ENCODE measurements at regions not wholly inside any gene's neighbourhood (a gene's known extent, or its start where the extent isn't known, plus 50 kb on each side); places are given as distances from the start of the nearest gene placed in this dataset.
A peak's percentile ranks its signal among the peaks of the same experiment; 100 is the strongest.

DNA sequence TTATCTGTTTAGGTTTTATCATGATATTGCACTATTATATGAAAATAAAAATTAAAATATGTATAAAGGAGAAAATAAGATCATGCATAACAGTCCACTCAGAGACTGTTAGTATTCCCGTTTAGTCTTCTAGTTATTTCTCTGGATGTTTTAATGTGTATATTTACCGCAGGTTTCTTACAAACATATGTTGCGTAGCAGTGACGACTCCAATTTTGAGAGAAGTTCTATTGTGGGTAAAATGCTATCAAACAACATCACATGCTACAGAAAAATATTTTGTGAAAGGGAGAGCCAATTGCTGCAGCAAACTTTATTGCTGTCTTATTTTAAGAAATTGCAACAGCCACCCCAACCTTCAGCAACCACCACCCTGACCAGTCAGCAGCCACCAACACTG lies 72.4 kb upstream of the NXT1 start:
- DNase-seq = no peak

DNA sequence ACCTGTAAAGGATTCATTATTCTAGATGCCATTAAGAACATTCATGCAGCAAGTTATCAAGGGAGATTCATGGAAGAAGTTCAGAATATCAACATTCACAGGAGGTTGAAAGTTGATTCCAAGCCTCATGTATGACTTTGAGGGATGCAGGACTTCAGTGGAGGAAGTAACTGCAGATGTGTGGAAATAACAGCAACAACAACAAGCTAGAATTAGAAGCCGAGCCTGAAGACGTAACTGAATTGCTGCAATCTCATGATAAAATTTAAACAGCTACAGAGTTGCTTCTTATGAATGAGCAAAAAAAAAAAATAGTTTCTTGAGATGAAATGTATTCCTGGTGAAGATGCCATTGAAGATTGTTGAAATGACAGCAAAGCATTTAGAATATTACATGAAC lies 73.3 kb upstream of the NXT1 start:
- DNase-seq = no peak

DNA sequence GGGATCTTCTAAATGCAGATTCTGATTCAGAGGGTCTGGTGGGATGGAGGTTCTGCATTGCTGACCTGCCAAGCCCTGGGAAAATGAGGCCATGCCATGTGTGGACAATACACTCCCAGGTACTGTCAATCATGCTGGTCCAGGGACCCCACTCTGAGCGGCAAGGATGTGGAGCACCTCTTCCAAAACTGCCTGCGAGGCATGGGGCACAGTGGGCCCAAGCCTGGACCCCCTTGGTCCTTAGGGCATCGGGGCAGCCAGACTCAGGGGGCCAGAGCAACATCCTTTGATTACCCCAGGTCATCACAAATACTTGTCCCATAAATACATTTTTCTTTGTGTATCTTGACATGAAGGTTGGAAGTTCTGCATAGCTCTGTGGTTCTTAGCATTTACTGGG lies 76.8 kb upstream of the NXT1 start:
- DNase-seq = no peak

DNA sequence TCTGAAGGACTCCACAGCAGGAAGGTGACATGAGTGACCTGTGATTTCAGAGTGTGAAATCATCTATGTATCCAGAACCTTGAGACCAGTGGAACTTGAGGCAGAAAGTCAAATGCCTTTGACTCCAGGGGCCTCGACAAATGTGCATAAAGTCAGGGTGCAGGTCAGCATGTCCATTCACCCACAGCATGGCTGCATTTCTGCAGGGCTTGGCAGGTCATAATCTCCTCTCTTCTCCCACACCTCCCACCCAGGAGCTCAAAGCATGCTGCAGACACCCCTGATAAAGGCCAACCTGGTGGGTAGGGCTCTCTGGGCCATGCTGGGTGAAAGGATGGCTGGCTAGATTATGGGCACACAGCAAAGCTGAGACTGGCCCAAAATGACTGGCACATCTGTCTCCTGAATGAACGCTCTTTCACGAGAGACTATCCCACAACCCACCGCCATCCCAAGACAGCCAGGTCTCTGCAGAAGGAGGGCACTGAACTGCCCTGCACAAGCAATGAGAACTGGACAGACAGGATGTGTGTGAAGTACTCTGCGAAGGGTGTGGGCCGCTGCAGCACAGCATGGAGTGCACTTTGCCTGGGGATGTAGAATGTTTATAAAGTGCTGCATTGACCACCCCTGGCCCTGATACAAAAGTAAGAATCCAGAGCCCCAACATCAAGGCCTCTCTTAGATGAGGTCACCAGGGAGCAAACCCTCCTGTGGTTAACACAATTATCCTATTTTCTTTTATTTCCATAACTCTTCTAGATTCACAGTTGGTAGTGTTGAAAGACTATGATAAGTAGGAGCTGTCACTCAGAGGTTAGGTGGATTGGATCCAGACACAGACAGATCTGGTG lies 78.2 kb upstream of the NXT1 start:
- no peak for DNase-seq

DNA sequence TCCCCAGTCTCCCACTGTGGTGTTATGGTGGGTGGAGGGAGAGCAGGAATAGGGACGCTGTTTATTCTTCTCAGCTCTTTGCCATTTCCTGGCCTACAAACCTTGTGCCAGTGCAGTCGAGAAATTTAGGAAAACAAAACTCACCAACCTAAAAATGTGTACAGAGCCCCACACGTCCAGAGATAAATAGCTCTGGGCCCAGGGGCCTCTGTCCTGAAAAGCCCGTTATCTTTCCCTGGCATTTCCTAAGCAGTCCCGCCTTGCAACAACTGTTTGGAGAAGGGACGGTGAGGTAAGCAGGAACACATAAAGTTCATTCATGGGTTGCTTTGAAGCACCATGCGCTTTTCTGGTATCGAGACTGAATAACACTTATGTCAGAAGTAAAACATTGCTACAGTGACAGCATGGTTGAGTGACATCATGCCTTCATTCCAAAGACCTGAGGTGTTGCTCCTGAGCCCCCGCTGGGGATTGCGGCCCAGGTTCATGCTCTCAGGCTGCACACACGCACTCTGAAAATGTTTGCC lies 80.1 kb upstream of the NXT1 start:
- DNase-seq = no peak

GRCh38 chr20:23269954-23270353 lies 80.6 kb upstream of the NXT1 start:
- DNase-seq = no peak

GRCh38 chr20:23268792-23269354 lies 81.7 kb upstream of the NXT1 start:
- no peak for DNase-seq

DNA sequence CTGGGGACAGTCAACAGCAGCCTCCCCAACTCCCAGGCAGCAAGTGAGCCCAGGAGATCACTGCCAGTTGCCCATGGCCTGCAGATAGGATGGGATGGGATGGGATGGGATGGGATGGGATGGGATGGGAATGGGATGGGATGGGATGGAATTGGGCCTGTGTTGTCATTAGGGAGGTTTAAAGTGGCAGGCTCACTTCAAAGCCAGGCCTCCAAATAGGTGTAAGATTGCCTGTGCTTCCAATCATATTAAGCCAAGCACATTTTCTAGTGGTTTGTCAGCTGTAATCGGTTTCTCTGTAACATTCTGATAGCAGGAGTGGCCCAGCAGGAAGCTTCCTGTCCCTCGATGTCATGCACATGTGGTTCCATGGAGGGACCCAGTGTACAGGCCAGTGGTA lies 82.7 kb upstream of the NXT1 start:
- DNase-seq = no peak

DNA sequence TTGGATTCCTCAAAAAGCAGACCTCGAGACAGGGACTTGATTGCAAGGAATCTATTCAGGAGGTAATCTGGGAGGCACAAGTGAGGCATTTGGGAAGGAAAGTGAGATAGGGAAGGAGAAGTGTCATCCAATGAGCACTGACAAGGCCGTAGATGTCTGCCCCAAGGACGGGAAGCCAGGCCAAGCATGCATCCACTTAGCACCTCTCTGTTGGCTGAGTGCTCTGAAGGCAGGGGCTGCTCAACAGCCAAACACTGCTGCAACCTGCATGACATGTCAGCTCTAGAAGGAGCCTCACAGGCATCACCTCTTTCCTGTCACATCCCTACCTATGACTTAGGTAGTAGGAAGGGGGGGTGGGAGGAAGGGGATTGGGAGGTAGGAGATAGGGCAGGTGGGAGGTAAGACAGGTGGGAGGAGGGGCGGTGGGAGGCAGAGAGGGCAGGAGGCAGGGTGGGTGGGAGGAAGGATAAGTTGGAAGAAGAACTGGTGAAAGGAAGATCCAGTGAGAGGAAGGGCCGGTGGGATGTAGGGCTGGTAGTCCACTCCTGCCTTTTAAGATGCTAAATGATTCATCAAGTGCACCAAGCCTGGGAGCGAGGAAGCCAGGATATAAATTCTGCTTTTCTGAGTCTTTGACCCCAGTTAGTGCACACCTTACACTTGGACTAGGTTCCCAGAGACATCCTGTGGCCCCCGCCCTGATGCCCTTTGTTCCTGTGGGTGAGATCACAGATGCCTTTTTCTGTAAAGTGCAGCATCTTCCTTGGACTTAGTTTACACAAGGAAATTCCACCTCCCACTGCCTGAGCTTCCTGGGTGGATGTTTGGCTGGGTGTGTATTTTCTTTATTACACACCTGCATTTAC lies 83.8 kb upstream of the NXT1 start:
- DNase-seq = no peak

- no peak for DNase-seq
Measured at GRCh38 chr20:23265226-23265625, 85.4 kb upstream of the NXT1 start.

- no peak for DNase-seq
Measured at GRCh38 chr20:23264545-23264944, 86.0 kb upstream of the NXT1 start.

DNA sequence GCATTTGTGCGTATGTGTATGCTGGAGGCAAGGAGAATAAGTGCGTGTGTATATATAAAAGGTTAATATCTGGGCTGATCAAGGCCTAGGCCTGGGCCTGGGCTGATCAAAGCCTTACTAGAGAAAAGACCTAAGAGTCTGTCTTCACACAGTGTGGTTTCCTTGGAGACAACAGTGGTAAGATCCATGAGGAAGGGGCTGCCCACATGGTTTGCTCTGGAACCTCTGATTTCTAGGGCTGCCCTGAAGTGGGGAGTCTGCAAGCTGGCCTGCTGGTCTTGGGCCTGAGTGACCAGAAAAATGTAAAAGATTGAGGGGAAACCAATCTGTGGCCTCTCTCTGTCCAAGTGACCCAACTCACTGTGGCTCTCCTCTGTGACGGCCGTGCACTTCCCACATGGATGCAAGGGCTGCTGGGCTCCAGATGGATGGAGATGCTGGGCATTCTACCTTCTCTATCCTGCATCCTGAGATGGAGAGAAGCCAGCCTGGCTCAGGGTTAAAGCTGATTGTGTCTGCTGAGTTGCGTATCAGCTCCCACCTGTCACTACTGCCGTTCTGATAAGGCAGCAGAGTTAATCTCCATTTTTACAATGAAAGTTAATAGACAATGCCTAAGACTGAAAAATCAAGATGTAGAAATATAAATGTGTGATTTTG lies 90.3 kb upstream of the NXT1 start:
- no peak for DNase-seq

GRCh38 chr20:23258747-23259121 lies 91.9 kb upstream of the NXT1 start:
- no peak for DNase-seq

GRCh38 chr20:23257848-23258746 lies 92.5 kb upstream of the NXT1 start:
- DNase-seq = peak; percentile 59 to 87

DNA sequence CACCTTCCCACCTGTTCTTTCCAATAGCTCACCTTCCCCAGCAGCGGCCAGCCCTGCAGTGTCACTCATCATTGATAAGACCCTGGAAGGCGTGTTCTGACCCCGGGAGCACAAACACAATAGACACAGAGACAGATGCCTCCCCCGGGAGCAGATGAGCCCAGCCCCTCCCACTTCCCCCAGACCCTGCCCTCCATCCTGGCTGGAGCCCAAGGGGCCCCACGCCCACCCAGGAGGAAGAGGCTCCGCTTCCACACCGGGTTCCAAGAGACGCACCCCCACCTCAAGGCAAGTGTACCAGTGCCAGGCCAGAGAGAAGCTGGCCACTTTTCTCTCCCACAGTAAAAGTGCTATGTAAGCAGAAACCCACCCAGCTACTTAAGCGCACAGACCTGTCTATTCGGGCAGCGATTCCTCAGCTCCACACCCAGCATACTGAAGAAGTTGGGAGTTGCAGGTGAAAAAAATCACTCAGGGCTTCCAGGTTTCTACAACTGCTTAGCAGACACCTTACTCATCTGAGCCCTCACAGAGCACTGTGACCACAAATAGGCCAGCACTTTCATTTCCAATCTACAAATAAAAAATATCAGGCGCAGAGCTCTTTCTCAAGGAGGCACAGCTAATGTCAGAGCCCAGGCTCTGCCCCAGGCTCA lies 93.4 kb upstream of the NXT1 start:
- peak in 1 of 2 experiments; percentile 12 for DNase-seq

DNA sequence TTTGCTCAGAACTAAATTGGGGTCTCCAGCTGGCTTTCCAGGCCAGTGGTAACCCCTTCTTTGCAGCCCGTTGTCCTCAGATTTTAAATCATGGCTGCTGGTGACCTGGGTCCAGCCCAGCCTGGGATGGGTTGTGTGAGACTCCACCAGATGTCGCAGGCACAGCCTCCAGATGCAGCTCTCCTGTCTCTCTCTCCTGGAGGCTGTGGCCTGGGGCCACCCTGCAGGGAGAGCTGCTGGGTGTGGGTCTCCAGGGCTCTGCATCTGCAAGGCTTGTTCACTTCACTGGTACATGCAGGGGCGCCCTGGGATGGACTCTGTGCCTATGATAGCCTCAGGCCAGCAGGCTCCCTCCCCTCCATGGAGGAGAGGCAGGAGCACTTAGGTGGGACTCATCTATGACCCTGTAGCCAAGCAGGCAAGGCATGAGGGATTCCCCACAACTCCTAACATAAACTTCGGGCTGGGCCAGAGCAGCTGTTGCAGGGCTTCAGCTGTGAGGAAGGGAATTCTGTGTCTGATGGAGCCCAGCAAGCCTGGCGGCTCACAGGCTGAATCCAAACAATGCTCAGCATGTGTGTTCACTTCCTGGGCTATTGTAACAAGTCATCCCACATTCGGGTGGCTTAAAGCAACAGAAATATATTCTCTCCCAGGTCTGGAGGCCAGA lies 94.7 kb upstream of the NXT1 start:
- peak in 1 of 2 experiments; percentile 46 for DNase-seq

- DNase-seq = no peak
Measured at GRCh38 chr20:23255106-23255505, 95.5 kb upstream of the NXT1 start.

- no peak for DNase-seq
Measured at GRCh38 chr20:23254505-23254904, 96.1 kb upstream of the NXT1 start.

DNA sequence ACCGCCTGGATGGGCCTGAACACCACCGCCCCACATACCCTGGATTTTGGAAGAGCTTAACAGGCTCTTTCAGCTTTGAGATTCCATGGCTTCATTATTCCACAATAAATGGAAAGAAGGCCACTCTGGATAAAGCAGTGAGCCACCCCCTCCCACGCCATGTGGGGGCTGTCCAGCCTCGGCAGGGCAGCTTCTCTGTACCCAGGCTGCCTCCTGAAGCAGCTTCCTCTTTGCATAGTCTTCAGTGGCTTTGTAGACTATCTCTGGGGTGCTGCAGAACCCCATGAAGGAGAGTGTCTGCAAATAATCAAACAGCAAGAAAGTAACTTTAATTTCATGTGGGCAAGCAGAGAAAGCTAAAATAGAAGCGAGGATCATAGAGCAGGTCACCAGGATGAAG lies 96.6 kb upstream of the NXT1 start:
- no peak for DNase-seq

DNA sequence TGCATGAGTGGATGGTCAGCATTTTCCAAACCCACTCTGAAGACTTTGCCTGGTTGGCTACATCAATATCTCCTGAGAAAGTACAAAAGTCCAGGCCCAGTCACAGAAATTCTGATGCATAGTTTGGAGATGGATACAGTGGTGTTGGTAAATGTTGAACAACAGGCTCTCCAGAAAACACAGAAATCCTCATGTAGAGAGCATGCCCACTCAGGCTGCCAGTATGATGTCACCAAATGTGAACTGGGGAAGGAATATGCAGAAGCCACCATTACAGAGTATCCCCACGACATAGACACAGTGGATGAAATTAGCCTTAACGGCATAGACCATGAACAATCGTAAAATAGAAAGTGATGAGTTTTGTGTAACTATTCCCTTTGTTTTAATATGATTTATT lies 97.1 kb upstream of the NXT1 start:
- DNase-seq = no peak

GRCh38 chr20:23251779-23252178 lies 98.8 kb upstream of the NXT1 start:
- DNase-seq = no peak

Measured in NCI-H2081 (cell line).